ENCODE measurements at regions not wholly inside any gene's neighbourhood (a gene's known extent, or its start where the extent isn't known, plus 50 kb on each side); places are given as distances from the start of the nearest gene placed in this dataset.

GRCh38 chr9:102875687-102876086 lies 119.4 kb upstream of the CYLC2 start:
- Histone ChIP-seq H3K36me3 (ENCODE audit: control insufficient read depth, insufficient read depth, low read length) (no peaks in the 10 kb centered on the region), H3K4me3 (ENCODE audit: low read depth, low read length) (no peak overlapping the region), H3K27me3 (ENCODE audit: control insufficient read depth, insufficient read depth, low read length) (no peaks in the 10 kb centered on the region)
- DNase-seq (ENCODE audit: low read depth) = no peak
- ChIA-PET POLR2A (no interaction called here), CTCF (no interaction called here)
- TF ChIP-seq CTCF (IDR thresholded peaks at IDR 0.05; ENCODE audit: insufficient read depth, low read depth, low read length) = no peak

- no peak for TF ChIP-seq CTCF (IDR thresholded peaks at IDR 0.05; ENCODE audit: insufficient read depth, low read depth, low read length)
- CTCF ChIA-PET = no interaction called here
- POLR2A ChIA-PET = no interaction called here
- Histone ChIP-seq H3K4me3 (ENCODE audit: low read depth, low read length) (no peak overlapping the region), H3K27me3 (ENCODE audit: control insufficient read depth, insufficient read depth, low read length) (no peaks in the 10 kb centered on the region), H3K36me3 (ENCODE audit: control insufficient read depth, insufficient read depth, low read length) (no peaks in the 10 kb centered on the region)
- no peak for DNase-seq (ENCODE audit: low read depth)
Observed at GRCh38 chr9:102867488-102867887, 127.6 kb upstream of the CYLC2 start.

- Histone ChIP-seq H3K27me3 (ENCODE audit: control insufficient read depth, insufficient read depth, low read length) (no peaks in the 10 kb centered on the region), H3K36me3 (ENCODE audit: control insufficient read depth, insufficient read depth, low read length) (no peaks in the 10 kb centered on the region), H3K4me3 (ENCODE audit: low read depth, low read length) (no peak overlapping the region)
- ChIA-PET CTCF (no interaction called here), POLR2A (no interaction called here)
- DNase-seq (ENCODE audit: low read depth) = no peak
- no peak for TF ChIP-seq CTCF (IDR thresholded peaks at IDR 0.05; ENCODE audit: insufficient read depth, low read depth, low read length)
Observed at GRCh38 chr9:102862478-102862877, 132.7 kb upstream of the CYLC2 start.

GRCh38 chr9:102855641-102856040 lies 139.5 kb upstream of the CYLC2 start:
- Histone ChIP-seq H3K4me3 (ENCODE audit: low read depth, low read length) (no peak overlapping the region), H3K27me3 (ENCODE audit: control insufficient read depth, insufficient read depth, low read length) (no peaks in the 10 kb centered on the region), H3K36me3 (ENCODE audit: control insufficient read depth, insufficient read depth, low read length) (no peaks in the 10 kb centered on the region)
- ChIA-PET CTCF (no interaction called here), POLR2A (no interaction called here)
- TF ChIP-seq CTCF (IDR thresholded peaks at IDR 0.05; ENCODE audit: insufficient read depth, low read depth, low read length) = no peak
- DNase-seq (ENCODE audit: low read depth) = no peak

GRCh38 chr9:102845827-102846371 lies 149.2 kb upstream of the CYLC2 start:
- no peaks in the 10 kb centered on the region for H3K36me3 ChIP-seq (ENCODE audit: control insufficient read depth, insufficient read depth, low read length)
- ChIA-PET POLR2A (no interaction called here), CTCF (no interaction called here)
- no peak overlapping the region for H3K4me3 ChIP-seq (ENCODE audit: low read depth, low read length)
- TF ChIP-seq CTCF (IDR thresholded peaks at IDR 0.05; ENCODE audit: insufficient read depth, low read depth, low read length) = no peak
- H3K27me3 ChIP-seq (ENCODE audit: control insufficient read depth, insufficient read depth, low read length) = no peaks in the 10 kb centered on the region
- no peak for DNase-seq (ENCODE audit: low read depth)

All from BJ (cell line).